ENCODE measurements at regions not wholly inside any gene's neighbourhood (a gene's known extent, or its start where the extent isn't known, plus 50 kb on each side); places are given as distances from the start of the nearest gene placed in this dataset.
"Not testable (repeated sequence)": the region's sequence is repeated elsewhere in the genome, so short reads cannot be mapped to it uniquely, and the experiment has no call there.

GRCh38 chr3:125903780-125904455, 65.1 kb upstream of the ROPN1B start:
- not testable (repeated sequence) for H3K36me3 ChIP-seq (ENCODE audit: insufficient read depth, low read length); H3K9me3 ChIP-seq (ENCODE audit: control insufficient read depth, insufficient read depth, low read length); H3K4me1 ChIP-seq (ENCODE audit: insufficient read depth, low read length); H3K9ac ChIP-seq (ENCODE audit: low read depth, low read length)

DNA sequence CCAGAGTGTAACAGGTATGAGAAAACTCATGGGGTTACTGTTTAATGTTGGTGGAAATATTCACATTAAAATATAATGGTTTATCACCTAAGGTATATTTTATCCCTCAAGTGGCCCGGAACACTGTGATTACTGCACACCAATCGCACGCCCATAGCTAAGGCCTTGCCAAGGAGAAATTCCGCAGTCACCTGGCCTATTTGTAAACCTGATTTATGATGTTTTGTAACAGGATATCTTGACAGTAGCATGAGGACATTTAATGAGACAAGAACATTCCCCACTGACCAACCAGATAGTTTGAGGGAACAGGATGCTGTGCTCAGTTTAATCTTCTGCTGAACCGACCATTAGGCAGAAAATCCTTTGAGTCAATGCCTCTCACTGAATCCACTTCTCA, 61.7 kb upstream of the ROPN1B start:
- not testable (repeated sequence) for H3K9me3 ChIP-seq (ENCODE audit: control insufficient read depth, insufficient read depth, low read length); H3K36me3 ChIP-seq (ENCODE audit: insufficient read depth, low read length); H3K4me1 ChIP-seq (ENCODE audit: insufficient read depth, low read length); H3K9ac ChIP-seq (ENCODE audit: low read depth, low read length)

GRCh38 chr3:125910851-125911250, 58.1 kb upstream of the ROPN1B start:
- H3K4me1 ChIP-seq (ENCODE audit: insufficient read depth, low read length); H3K9me3 ChIP-seq (ENCODE audit: control insufficient read depth, insufficient read depth, low read length); H3K36me3 ChIP-seq (ENCODE audit: insufficient read depth, low read length); H3K9ac ChIP-seq (ENCODE audit: low read depth, low read length): not testable (repeated sequence)

- not testable (repeated sequence) for H3K9me3 ChIP-seq (ENCODE audit: control insufficient read depth, insufficient read depth, low read length); H3K36me3 ChIP-seq (ENCODE audit: insufficient read depth, low read length); H3K4me1 ChIP-seq (ENCODE audit: insufficient read depth, low read length)
- peak overlapping the region; percentile 51 for H3K9ac ChIP-seq (ENCODE audit: low read depth, low read length)
These were observed 54.2 kb upstream of the ROPN1B start for GRCh38 chr3:125914608-125915436.

GRCh38 chr3:125915437-125915787, 53.6 kb upstream of the ROPN1B start:
- not testable (repeated sequence) for H3K36me3 ChIP-seq (ENCODE audit: insufficient read depth, low read length); H3K9me3 ChIP-seq (ENCODE audit: control insufficient read depth, insufficient read depth, low read length); H3K4me1 ChIP-seq (ENCODE audit: insufficient read depth, low read length)
- H3K9ac ChIP-seq (ENCODE audit: low read depth, low read length): peak overlapping the region; percentile 51

GRCh38 chr3:125915792-125916375, 53.1 kb upstream of the ROPN1B start:
- H3K9me3 ChIP-seq (ENCODE audit: control insufficient read depth, insufficient read depth, low read length); H3K4me1 ChIP-seq (ENCODE audit: insufficient read depth, low read length); H3K36me3 ChIP-seq (ENCODE audit: insufficient read depth, low read length): not testable (repeated sequence)
- H3K9ac ChIP-seq (ENCODE audit: low read depth, low read length): peak overlapping the region; percentile 51; the same call in 1 of the 2 replicates

GRCh38 chr3:125916376-125916978, 52.5 kb upstream of the ROPN1B start:
- peak overlapping the region; percentile 73 for H3K9ac ChIP-seq (ENCODE audit: low read depth, low read length)
- no peaks in the 10 kb centered on the region for H3K9me3 ChIP-seq (ENCODE audit: control insufficient read depth, insufficient read depth, low read length)
- no peaks in the 10 kb centered on the region for H3K4me1 ChIP-seq (ENCODE audit: insufficient read depth, low read length)
- H3K36me3 ChIP-seq (ENCODE audit: insufficient read depth, low read length): no peaks in the 10 kb centered on the region

- H3K9me3 ChIP-seq (ENCODE audit: control insufficient read depth, insufficient read depth, low read length); H3K4me1 ChIP-seq (ENCODE audit: insufficient read depth, low read length); H3K36me3 ChIP-seq (ENCODE audit: insufficient read depth, low read length): not testable (repeated sequence)
- H3K9ac ChIP-seq (ENCODE audit: low read depth, low read length): peak overlapping the region; percentile 73
These were observed 51.9 kb upstream of the ROPN1B start for GRCh38 chr3:125917020-125917549.

DNA sequence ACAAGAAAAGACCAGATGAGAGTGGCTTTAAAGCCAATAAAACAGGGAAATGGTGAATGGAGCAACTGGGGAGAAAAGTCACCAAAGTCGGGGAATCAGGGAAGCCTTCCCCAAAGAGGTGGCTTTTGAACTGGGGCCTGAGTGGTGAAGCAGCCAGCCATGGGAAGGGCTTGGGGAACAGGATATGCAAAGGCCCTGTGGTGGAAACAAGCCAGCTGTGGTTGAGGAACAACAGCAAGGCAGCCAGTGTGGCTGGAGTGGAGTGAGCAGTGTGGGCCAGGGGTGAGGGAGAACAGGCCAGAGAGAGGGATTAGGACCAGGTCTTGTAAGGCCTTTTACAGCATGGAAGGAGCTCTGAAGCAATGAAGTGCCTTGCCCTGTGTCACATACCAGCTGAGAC, 51.0 kb upstream of the ROPN1B start:
- not testable (repeated sequence) for H3K9me3 ChIP-seq (ENCODE audit: control insufficient read depth, insufficient read depth, low read length); H3K9ac ChIP-seq (ENCODE audit: low read depth, low read length); H3K4me1 ChIP-seq (ENCODE audit: insufficient read depth, low read length); H3K36me3 ChIP-seq (ENCODE audit: insufficient read depth, low read length)

DNA sequence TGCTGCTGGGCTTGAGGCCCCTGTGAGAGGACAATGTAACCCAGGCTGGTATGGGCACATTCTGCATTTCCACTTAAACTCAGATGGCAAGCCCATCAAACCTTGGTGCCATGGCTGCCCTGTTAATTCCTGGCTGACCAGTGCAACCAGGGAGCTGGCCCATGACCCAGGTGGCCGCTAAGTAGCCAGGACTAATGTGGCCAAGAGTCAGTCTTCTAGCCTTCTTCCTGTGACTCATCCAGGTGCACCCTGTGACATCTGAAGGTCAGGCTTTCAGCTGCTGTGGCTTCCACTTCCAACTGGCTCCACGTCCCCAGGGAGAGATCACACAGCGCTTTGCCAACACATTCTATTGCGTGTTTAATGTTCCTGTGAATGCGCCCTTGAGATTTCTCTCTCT, 50.5 kb upstream of the ROPN1B start:
- not testable (repeated sequence) for H3K4me1 ChIP-seq (ENCODE audit: insufficient read depth, low read length); H3K9ac ChIP-seq (ENCODE audit: low read depth, low read length); H3K9me3 ChIP-seq (ENCODE audit: control insufficient read depth, insufficient read depth, low read length); H3K36me3 ChIP-seq (ENCODE audit: insufficient read depth, low read length)

DNA sequence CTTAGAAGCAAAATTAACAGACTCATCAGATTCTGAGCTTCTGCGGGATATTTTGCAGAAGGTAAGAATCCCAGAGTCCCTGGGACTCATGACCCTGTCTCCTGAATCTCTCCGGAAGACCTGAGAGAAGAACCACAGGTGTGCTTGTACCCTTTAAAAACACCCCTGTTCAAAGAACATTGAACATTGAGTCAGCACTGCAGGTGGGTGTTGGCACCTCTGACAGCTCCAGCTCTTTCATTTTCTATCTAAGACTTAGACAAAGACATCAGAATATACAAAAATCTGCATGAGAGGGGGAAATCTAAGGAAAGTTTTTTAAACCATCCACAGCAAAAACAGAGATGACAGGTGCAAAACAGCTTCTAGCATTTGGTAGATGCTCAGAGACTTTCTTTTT, 50.1 kb upstream of the ROPN1B start:
- not testable (repeated sequence) for H3K9ac ChIP-seq (ENCODE audit: low read depth, low read length); H3K4me1 ChIP-seq (ENCODE audit: insufficient read depth, low read length); H3K36me3 ChIP-seq (ENCODE audit: insufficient read depth, low read length); H3K9me3 ChIP-seq (ENCODE audit: control insufficient read depth, insufficient read depth, low read length)

Data from ES-I3 (cell line).